NCI-H82 (cell line): ENCODE measurements at regions not wholly inside any gene's neighbourhood (a gene's known extent, or its start where the extent isn't known, plus 50 kb on each side); places are given as distances from the start of the nearest gene placed in this dataset.

Experiments used
- DNase-seq: peaks from one replicate; lab custom pipeline; 2025; lab: John Stamatoyannopoulos, UW

DNA sequence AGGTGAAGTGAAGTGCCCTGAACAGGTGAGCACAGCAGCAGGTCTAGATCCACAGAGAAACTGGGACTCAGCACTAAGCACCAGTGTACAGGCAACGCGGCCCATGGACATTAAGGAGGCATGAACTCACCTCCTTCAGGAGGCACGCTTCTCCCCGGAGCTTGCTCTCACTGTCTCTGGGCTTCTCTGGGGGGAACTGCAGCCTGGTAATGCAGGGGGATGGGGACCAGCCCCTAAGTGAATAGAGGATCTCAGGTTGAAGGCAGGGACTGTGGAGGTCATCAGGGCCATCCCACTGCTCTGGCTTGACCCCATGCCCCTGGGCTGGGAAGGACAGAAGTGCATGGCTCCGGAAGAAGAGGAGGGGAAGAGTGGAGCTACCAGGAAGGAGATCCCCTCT, 495.6 kb upstream of the B3GAT1 start:
- DNase-seq = no peak

GRCh38 chr11:134906356-134906955, 494.4 kb upstream of the B3GAT1 start:
- DNase-seq = no peak

DNA sequence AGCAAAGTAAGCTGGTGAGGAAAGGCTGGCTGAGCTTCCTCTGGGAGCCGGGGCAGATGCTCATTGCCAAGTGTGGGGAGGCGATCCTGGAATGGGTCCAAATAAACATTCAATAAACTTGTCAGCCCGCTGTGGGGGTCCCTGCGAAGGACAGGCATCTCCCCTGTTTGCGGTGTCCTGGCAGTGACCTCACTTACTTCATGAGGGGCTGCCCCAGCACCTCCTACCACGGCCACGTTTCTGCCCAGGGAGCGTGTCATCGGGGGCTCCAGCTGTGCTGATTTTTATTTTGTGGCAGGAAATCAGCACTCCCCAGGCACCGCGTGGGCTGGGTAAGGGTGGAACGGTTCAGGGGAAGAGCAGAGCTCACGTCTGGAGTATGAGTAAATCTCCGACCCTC, 493.9 kb upstream of the B3GAT1 start:
- DNase-seq = no peak

- DNase-seq = no peak
Measured at GRCh38 chr11:134905517-134905916, 493.5 kb upstream of the B3GAT1 start.

GRCh38 chr11:134904103-134904790, 492.2 kb upstream of the B3GAT1 start:
- DNase-seq = no peak

DNA sequence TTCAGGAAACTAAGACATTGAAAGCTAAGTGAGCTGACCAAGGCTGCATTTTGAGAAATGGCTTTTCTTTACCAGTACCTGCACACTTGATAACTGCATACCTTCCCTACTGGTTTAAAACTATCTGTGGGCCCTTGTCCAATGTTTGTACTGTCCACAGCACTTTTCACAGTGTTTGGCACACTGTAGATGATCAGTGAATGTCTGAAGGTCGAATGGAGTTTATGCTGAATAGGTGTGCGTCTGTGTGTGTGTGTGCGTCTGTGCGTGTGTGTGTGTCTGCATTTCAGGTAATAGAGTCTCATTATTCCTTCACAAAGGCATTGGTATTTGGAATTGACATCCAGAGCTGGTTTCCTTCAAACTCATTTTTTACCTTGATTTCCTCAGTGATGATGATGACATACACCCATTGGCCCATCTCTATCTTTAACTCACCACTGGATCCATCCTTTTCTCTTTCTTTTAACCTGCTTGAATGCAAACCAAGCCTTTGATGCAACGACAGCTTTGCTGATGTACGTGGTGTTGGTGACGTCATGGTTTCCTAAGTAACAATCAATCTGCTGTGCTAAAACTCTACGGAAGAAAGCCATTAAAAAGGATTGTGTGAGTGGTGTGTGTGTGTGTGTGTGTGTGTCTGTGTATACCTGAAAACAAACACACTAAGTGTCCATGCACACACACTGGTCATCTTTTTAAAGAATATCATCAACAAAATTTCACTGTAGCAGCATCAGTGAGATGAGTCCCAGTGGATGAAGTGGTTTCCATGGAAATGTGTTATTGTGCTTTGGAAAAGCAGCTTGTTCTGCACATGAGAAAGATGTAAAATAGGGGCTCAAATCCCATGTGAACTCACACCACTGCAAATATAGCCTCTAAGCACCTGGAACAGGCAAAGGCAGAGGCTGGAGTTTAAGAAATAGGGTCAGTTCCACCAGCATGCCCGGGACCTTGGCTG, 490.2 kb upstream of the B3GAT1 start:
- DNase-seq = no peak

- no peak for DNase-seq
Measured at GRCh38 chr11:134901542-134901941, 489.5 kb upstream of the B3GAT1 start.

DNA sequence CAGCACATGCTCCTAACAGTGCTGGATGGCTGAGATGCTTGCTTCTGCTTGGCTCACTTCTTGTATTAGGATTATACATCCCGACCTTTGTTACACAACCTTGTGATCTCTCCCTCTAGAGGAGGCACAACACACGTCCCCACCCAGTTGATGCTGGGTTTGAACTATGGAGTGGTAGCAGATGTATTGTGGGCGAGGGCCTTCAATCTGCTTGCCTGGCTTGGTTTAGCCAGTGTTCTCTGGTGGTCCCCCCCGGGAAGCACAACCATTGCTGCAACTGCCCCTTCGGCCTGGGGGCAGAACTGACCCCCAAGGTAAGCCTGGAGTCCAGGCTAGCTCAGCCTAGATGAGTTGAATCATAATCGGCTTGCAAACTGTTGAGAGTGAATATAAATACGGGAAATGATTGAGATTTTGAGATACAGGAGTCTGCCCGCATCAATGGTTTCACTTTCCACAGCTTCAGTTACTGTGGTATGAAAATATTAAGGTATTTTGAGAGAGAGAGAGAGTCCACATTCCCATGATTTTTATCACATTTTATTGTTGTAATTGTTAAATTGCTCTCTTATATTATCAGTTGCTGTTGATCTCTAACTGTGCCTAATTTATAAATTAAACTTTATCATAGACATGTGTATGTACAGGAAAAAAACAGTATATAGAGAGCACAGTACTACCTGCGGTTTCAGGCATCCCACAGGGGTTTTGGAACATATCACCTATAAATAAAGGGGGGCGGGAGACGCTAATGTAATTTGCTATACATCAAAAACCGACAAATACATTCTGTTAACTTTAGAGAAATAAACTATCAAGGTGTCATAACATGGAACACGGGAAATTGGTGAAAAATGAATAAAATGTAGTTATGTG, 482.0 kb upstream of the B3GAT1 start:
- DNase-seq = no peak

DNA sequence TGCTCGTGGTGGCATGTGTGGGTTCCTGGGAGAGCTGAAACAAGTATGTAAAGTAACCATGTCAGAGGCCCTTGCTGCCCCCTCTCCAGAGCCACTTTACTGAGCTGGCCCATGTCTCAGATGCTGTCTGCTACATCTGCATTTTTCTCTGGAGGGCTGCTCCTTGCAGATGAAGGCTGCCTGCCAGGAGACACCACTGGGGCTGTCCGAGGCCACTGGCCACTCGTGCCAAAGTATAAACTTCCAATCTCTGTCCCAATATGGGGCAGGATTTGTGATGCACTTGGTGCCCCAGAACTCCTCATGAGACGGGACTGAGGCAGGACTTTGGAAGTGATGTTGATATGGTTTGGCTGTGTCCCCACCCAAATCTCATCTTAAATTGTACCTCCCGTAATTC, 478.4 kb upstream of the B3GAT1 start:
- DNase-seq = no peak

DNA sequence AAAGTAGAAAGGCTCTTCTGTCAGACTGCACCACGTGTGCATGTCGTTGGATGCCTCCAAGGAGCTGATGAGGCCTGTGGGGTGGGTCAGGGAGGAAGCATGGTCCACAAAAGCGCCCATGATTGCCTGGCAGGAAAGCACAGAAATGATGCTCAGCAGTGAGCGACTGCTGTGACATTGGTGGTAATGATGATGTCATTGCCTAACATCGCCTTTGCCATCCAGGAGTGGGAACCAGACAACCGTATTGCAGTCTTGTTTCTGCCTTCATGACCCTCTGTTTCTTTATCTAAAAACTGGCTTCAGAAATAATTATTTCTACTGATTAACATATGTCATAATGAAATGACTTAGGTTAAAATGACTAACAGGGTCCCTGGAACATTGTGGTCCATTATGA, 477.8 kb upstream of the B3GAT1 start:
- DNase-seq = no peak

- DNase-seq = no peak
Measured at GRCh38 chr11:134888821-134889220, 476.8 kb upstream of the B3GAT1 start.

- no peak for DNase-seq
Measured at GRCh38 chr11:134887896-134888295, 475.9 kb upstream of the B3GAT1 start.

- DNase-seq = no peak
Measured at GRCh38 chr11:134883484-134883883, 471.4 kb upstream of the B3GAT1 start.

DNA sequence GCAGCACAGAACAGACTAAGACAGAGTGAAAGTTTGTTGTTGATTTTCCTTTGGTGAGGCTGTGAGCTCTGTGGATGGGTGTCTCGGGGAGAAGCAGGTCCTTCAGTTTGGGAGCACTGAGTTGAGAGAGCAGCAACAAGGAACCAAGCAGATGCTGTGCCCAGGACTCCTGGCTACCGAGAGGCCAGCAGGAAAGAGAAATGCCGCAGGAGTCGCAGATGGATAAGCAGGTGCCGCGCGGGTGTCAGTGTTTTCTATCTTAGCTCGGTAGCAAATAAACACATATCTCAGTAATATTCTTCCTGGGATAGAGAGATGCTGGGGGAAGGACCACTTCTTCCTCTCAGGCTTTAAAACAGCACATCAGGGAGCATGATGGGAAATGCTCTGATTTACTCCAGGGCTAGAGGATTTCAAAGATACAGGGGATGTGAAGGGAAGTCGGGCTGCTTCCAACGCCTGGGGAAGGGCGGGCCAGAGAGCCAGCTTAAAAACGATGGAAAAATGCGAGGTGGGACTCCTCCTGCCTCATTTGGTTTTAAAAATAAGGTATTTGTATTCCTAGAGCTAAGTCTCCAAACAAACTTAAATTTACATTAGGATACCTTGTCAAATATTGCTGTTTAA, 470.7 kb upstream of the B3GAT1 start:
- DNase-seq = no peak

DNA sequence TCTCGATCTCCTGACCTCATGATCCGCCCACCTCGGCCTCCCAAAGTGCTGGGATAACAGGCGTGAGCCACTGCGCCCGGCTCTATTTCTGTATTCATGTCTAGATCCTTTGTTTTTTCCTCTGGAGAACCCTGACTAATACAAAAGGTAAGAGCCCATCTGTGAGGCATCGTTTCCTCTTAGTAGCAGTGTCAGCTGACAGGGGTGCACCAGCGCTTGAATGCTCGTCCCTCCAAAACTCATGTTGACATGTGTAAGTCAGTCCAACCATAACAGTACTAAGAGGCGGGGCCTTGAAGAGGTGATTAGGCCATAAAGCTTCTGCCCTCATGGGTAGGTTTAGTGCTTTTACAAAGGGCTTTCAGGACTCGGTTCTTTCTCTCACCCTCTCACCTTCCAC, 470.1 kb upstream of the B3GAT1 start:
- no peak for DNase-seq

DNA sequence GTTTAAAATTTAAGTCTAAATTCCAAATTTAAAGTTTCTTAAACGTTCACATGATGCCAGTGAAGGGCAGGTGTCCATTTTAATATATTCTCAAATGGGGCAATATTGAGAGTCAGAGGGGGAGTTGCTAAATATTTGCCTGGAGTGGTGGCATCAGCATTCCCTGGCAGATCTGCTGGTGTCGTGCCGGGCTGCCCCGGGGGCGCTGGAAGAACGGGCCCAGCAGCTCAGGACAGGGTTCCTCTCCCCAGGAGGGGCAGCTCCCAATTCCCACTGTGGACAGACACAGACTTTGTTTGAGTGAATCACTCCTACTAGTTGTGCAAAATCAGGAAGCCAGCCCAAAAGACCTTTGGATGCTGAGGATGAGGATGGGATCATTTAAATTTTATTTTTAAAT, 468.7 kb upstream of the B3GAT1 start:
- DNase-seq = no peak

GRCh38 chr11:134879931-134880330, 467.9 kb upstream of the B3GAT1 start:
- DNase-seq = no peak

GRCh38 chr11:134879341-134879740, 467.3 kb upstream of the B3GAT1 start:
- no peak for DNase-seq

DNA sequence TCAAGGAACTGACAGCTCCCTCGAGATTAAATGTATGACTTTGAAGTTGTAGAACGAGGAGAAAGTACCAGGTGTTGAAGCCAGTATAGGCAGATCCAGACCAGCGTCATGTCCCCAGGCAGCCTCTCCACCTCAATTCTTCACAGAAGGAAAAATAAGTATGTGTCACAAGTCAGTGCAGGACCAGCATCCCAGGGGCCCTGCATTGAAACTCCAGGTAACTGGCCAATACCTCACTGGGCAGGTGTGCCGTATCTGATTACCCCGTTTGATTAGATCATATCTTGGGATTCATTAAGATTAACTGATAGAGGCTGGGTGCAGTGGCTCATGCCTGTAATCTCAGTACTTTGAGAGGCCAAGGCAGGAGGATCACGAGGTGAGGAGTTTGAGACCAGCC, 466.7 kb upstream of the B3GAT1 start:
- no peak for DNase-seq

DNA sequence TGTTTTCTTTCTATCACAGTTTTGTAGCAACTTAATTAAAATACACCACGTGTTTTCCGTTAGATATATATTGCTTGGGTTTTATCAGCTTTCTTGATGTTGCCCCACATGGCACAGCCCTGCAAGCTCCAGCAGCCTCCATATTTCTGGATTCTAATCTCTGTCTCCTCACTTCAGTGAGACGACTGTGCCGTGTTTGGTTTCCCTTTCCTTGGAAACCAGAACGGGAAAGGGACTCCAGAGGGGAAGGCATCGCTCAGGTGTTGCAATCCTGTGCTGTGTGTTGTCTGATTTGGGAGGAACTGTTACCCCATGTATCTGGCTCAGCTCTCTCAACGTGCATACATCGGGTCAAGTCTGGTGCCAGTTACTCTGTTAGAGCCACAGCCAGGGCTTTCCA, 464.2 kb upstream of the B3GAT1 start:
- no peak for DNase-seq

DNA sequence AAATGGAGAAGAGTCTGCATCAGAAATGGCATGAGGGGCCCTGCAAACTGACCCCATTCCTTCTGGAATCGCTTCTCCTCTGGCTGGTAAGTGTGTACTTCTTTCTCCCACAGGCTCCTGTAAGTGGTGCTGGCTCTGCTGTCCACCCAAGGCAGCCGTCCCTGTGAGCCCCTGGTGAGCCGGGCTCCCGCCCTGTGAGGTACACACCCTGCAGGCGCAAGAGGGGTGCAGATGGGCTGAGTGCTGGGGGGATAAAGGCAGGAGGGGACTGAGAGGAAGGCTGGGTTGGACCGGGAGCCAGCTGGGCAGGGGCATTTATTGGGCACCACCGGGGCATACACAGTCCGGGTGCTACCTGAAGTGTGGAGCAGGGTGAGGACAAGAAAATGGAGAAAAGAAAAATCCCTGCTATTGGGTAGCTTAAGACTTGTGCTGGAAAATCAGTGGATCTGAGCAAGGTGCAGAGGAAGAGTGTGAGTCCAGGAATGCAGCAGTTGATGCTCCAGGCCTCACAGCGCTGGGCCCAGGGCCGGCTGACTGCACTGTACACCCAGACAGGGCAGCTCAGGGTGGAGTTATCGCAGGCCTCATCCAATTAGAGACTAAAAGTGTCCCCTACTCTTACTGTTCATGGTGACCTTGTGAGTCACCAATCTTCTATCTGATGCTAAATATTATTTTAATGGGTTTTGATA, 455.1 kb upstream of the B3GAT1 start:
- no peak for DNase-seq
